Thoracic aorta (tissue), 2 donors: ENCODE measurements at regions not wholly inside any gene's neighbourhood (a gene's known extent, or its start where the extent isn't known, plus 50 kb on each side); places are given as distances from the start of the nearest gene placed in this dataset.

ENCODE experiments used
- ATAC-seq: fragments of 150-250 bp; one replicate; pipeline ENCODE4 v1.8.0; 2017; ENCODE audit warnings: low read depth; ENCODE audit not compliant: insufficient number of reproducible peaks, low FRiP score
- DNase-seq: peaks from one replicate; pipeline ENCODE4 v3.0.0-alpha.2; 2020; ENCODE audit warnings: low spot score
- H3K27ac ChIP-seq, 2 donors: fragments of 200-600 bp; sonication (generic); 1 replicate in 1 of 2; 2 replicates in 1 of 2; pipeline ENCODE4 v1.5.1; 2016; ENCODE audit warnings: mild to moderate bottlenecking in 2 of 2, moderate library complexity in 2 of 2
- H3K27me3 ChIP-seq: fragments of 200-600 bp; sonication (generic); replicated peaks from 2 replicates; pipeline ENCODE4 v1.6.0; 2016; ENCODE audit warnings: mild to moderate bottlenecking; ENCODE audit not compliant: insufficient read depth
- H3K36me3 ChIP-seq: fragments of 200-600 bp; sonication (generic); one replicate; pipeline ENCODE4 v1.5.1; 2016
- H3K4me1 ChIP-seq, 2 donors: fragments of 200-600 bp; sonication (generic); 1 replicate in 1 of 2; 2 replicates in 1 of 2; pipeline versions ENCODE4 v1.5.1 to v1.6.0; 2016; ENCODE audit warnings: low read depth in 2 of 2, mild to moderate bottlenecking in 1 of 2; ENCODE audit not compliant: control insufficient read depth in 1 of 2
- H3K4me3 ChIP-seq: fragments of 200-600 bp; sonication (generic); 2 replicates; pipeline ENCODE4 v1.5.1; 2016; ENCODE audit warnings: mild to moderate bottlenecking
- H3K9me3 ChIP-seq: fragments of 200-600 bp; sonication (generic); 2 replicates; pipeline ENCODE4 v1.5.1; 2016
- TF ChIP-seq, protein P1 (sequence below): fragments of 200-600 bp; sonication (generic); IDR thresholded peaks from one replicate; pipeline ENCODE4 v1.5.1; 2019; ENCODE audit warnings: antibody characterized with exemption

DNA sequence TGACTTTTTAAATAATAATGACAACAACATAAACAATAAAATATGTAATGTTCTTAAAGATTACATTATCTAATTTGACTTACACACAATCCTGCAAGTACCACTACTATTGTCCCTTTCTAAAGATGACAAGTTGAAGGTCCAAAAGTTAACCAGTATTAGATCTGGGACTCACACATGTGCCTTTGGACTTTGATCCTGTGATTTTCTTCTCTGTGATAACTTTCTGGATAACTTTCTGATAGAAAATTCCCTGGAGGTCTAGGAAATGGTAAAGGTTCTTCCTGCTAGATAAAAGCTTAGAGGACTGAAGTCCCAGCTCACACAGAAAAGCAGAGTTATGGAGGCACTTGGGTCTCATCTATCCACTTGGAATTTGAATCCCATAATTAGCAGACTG lies 311.9 kb upstream of the KLHL29 start:
- Histone ChIP-seq H3K27ac (no peak overlapping the region), H3K4me1 (no peaks in the 10 kb centered on the region), H3K4me3 (no peak overlapping the region), H3K27me3 (no peaks in the 10 kb centered on the region), H3K36me3 (no peaks in the 10 kb centered on the region), H3K9me3 (no peaks in the 10 kb centered on the region)
- DNase-seq (no peak), ATAC-seq (no peak)
- TF ChIP-seq, protein P1, sequence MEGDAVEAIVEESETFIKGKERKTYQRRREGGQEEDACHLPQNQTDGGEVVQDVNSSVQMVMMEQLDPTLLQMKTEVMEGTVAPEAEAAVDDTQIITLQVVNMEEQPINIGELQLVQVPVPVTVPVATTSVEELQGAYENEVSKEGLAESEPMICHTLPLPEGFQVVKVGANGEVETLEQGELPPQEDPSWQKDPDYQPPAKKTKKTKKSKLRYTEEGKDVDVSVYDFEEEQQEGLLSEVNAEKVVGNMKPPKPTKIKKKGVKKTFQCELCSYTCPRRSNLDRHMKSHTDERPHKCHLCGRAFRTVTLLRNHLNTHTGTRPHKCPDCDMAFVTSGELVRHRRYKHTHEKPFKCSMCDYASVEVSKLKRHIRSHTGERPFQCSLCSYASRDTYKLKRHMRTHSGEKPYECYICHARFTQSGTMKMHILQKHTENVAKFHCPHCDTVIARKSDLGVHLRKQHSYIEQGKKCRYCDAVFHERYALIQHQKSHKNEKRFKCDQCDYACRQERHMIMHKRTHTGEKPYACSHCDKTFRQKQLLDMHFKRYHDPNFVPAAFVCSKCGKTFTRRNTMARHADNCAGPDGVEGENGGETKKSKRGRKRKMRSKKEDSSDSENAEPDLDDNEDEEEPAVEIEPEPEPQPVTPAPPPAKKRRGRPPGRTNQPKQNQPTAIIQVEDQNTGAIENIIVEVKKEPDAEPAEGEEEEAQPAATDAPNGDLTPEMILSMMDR: no peak

DNA sequence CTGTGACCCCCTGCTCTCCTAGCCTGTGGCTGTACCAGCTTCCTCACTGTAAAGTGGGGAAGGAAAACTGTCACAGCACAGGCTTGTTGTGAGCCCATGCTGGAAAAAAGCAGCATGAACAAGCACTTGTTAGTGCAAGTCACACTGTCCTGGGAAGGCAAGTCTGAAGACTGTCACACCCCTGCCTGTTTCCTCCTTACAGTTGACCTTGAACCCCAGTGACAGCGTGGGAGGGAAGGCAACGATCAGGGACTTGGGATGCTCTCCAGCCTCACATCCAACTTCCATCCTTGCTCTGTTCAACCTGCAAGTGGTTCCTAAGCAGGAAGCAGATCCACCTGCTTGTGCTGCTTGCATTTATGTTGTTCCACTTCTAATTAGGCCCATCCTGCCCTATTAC lies 311.3 kb upstream of the KLHL29 start:
- Histone ChIP-seq H3K9me3 (no peaks in the 10 kb centered on the region), H3K36me3 (no peaks in the 10 kb centered on the region), H3K4me3 (no peak overlapping the region), H3K27me3 (no peaks in the 10 kb centered on the region), H3K4me1 (no peaks in the 10 kb centered on the region), H3K27ac (no peak overlapping the region)
- no peak for ATAC-seq
- no peak for DNase-seq
- TF ChIP-seq, protein P1: no peak

DNA sequence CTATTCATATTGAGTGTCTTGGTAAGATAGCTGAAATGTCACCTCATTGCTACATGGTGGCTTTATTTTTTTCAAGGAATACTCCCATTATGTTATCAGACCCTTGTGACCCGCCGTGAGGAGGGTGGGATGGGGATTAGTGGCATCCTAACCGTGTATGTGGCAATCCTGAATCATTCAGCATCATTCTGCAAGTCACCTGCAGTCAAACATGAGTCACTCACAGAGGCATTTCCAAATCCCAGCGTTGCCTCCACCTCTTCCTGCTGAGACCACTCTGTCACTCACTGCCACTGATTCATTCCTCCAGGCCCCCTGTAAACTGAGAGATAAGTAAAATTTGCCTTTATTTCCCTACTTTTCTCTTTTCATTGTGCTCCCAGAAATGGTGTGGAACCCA lies 307.4 kb upstream of the KLHL29 start:
- TF ChIP-seq, protein P1: no peak
- no peak for DNase-seq
- Histone ChIP-seq H3K4me3 (no peak overlapping the region), H3K4me1 (no peaks in the 10 kb centered on the region), H3K27me3 (no peaks in the 10 kb centered on the region), H3K27ac (no peak overlapping the region), H3K9me3 (no peaks in the 10 kb centered on the region), H3K36me3 (no peaks in the 10 kb centered on the region)
- no peak for ATAC-seq

- Histone ChIP-seq H3K9me3 (no peaks in the 10 kb centered on the region), H3K4me3 (no peak overlapping the region), H3K4me1 (no peaks in the 10 kb centered on the region), H3K27me3 (no peaks in the 10 kb centered on the region), H3K36me3 (no peaks in the 10 kb centered on the region), H3K27ac (no peak overlapping the region)
- ATAC-seq (no peak), DNase-seq (no peak)
- TF ChIP-seq, protein P1: no peak
These were observed 306.1 kb upstream of the KLHL29 start for GRCh38 chr2:23078784-23079434.

DNA sequence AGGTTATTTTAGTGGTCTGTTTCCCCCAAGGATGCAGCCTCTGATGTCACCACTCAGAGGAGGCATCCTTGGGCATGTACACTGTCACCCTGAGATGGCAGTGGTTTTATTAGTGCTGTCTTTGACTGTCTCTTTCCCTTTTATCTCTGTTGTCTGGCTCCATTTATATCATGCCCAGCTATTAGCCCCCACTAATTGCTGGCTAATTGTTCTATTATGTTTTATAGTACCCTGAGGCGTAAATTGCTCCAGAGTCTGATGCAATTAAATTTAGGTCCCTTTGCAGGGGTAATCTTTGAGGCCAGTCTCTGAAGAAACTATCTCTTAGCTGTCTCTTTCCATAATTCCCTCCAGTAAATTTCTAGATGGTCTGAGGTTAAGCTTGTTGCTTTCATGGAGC lies 301.0 kb upstream of the KLHL29 start:
- DNase-seq: no peak
- Histone ChIP-seq H3K4me1 (no peaks in the 10 kb centered on the region), H3K9me3 (no peaks in the 10 kb centered on the region), H3K27me3 (no peaks in the 10 kb centered on the region), H3K36me3 (no peaks in the 10 kb centered on the region), H3K27ac (no peak overlapping the region), H3K4me3 (no peak overlapping the region)
- TF ChIP-seq, protein P1: no peak
- no peak for ATAC-seq
